Duodenal mucosa (tissue), 2 donors: ENCODE measurements at regions not wholly inside any gene's neighbourhood (a gene's known extent, or its start where the extent isn't known, plus 50 kb on each side); places are given as distances from the start of the nearest gene placed in this dataset.
"Not testable (repeated sequence)": the region's sequence is repeated elsewhere in the genome, so short reads cannot be mapped to it uniquely, and the experiment has no call there.

ENCODE experiments used
- H3K27ac ChIP-seq: one replicate; pipeline ENCODE4 v1.7.0; 2013; ENCODE audit warnings: low read depth, low read length
- H3K27me3 ChIP-seq, 2 donors: one replicate each; pipeline ENCODE4 v1.7.0; 2013; ENCODE audit warnings: low read length in 2 of 2, control low read depth in 1 of 2; ENCODE audit not compliant: insufficient read depth in 2 of 2, control insufficient read depth in 1 of 2
- H3K36me3 ChIP-seq, 2 donors: one replicate each; pipeline ENCODE4 v1.7.0; 2013; ENCODE audit warnings: low read length in 2 of 2, control low read depth in 1 of 2; ENCODE audit not compliant: insufficient read depth in 2 of 2, control insufficient read depth in 1 of 2
- H3K4me1 ChIP-seq, 2 donors: one replicate each; pipeline ENCODE4 v1.7.0; 2013; ENCODE audit warnings: low read length in 2 of 2, control low read depth in 1 of 2; ENCODE audit not compliant: insufficient read depth in 2 of 2, control insufficient read depth in 1 of 2
- H3K4me3 ChIP-seq, 2 donors: one replicate each; pipeline ENCODE4 v1.7.0; 2013; ENCODE audit warnings: low read length in 2 of 2, low read depth in 1 of 2
- H3K9ac ChIP-seq, 2 donors: one replicate each; pipeline ENCODE4 v1.7.0; 2013; ENCODE audit warnings: low read length in 2 of 2, low read depth in 1 of 2
- H3K9me3 ChIP-seq, 2 donors: one replicate each; pipeline ENCODE4 v1.7.0; 2013; ENCODE audit warnings: low read length in 2 of 2, control low read depth in 1 of 2; ENCODE audit not compliant: control insufficient read depth in 1 of 2

- no peaks in the 10 kb centered on the region for H3K4me1 ChIP-seq
- no peaks in the 10 kb centered on the region for H3K36me3 ChIP-seq
- H3K9ac ChIP-seq = no peak overlapping the region
- no peaks in the 10 kb centered on the region for H3K27me3 ChIP-seq
- no peaks in the 10 kb centered on the region for H3K9me3 ChIP-seq
- no peak overlapping the region for H3K27ac ChIP-seq
- no peak overlapping the region for H3K4me3 ChIP-seq
These were observed 312.3 kb downstream of the ZBBX start for GRCh38 chr3:167067787-167068161.

- Histone ChIP-seq H3K4me1 (no peaks in the 10 kb centered on the region), H3K9me3 (no peaks in the 10 kb centered on the region), H3K9ac (no peak overlapping the region), H3K27ac (no peak overlapping the region), H3K4me3 (no peak overlapping the region), H3K36me3 (no peaks in the 10 kb centered on the region), H3K27me3 (no peaks in the 10 kb centered on the region)
These were observed 312.9 kb downstream of the ZBBX start for GRCh38 chr3:167066977-167067786.

- H3K9me3 ChIP-seq = no peaks in the 10 kb centered on the region
- no peaks in the 10 kb centered on the region for H3K36me3 ChIP-seq
- H3K27me3 ChIP-seq = no peaks in the 10 kb centered on the region
These were observed 322.5 kb downstream of the ZBBX start for GRCh38 chr3:167057581-167057980.

GRCh38 chr3:167054926-167055325 lies 325.2 kb downstream of the ZBBX start:
- H3K9ac ChIP-seq = no peak overlapping the region
- no peaks in the 10 kb centered on the region for H3K4me1 ChIP-seq
- H3K27me3 ChIP-seq = no peaks in the 10 kb centered on the region
- no peak overlapping the region for H3K27ac ChIP-seq
- H3K9me3 ChIP-seq = no peaks in the 10 kb centered on the region
- H3K36me3 ChIP-seq = no peaks in the 10 kb centered on the region
- H3K4me3 ChIP-seq = no peak overlapping the region

More at GRCh38 chr3:167057581-167057980, 322.5 kb downstream of the ZBBX start:
- Histone ChIP-seq H3K9ac (no peak overlapping the region), H3K4me1 (no peaks in the 10 kb centered on the region), H3K4me3 (no peak overlapping the region), H3K27ac (no peak overlapping the region)

- no peaks in the 10 kb centered on the region for H3K4me1 ChIP-seq
- H3K36me3 ChIP-seq = no peaks in the 10 kb centered on the region
- H3K9ac ChIP-seq = no peak overlapping the region
These were observed 328.7 kb downstream of the ZBBX start for GRCh38 chr3:167051421-167051820.

GRCh38 chr3:167033866-167034265 lies 346.2 kb downstream of the ZBBX start:
- Histone ChIP-seq H3K4me3 (no peak overlapping the region), H3K4me1 (no peaks in the 10 kb centered on the region), H3K9ac (no peak overlapping the region), H3K9me3 (no peaks in the 10 kb centered on the region), H3K27me3 (no peaks in the 10 kb centered on the region), H3K27ac (no peak overlapping the region), H3K36me3 (no peaks in the 10 kb centered on the region)

More at GRCh38 chr3:167051421-167051820, 328.7 kb downstream of the ZBBX start:
- H3K27me3 ChIP-seq = no peaks in the 10 kb centered on the region
- no peaks in the 10 kb centered on the region for H3K9me3 ChIP-seq
- H3K4me3 ChIP-seq = no peak overlapping the region
- H3K27ac ChIP-seq = no peak overlapping the region

- no peak overlapping the region for H3K4me3 ChIP-seq
- no peaks in the 10 kb centered on the region for H3K27me3 ChIP-seq
- H3K9ac ChIP-seq = no peak overlapping the region
- no peaks in the 10 kb centered on the region for H3K36me3 ChIP-seq
- no peak overlapping the region for H3K27ac ChIP-seq
- no peaks in the 10 kb centered on the region for H3K9me3 ChIP-seq
- no peaks in the 10 kb centered on the region for H3K4me1 ChIP-seq
These were observed 347.7 kb downstream of the ZBBX start for GRCh38 chr3:167032267-167032876.

GRCh38 chr3:167031364-167032049 lies 348.6 kb downstream of the ZBBX start:
- Histone ChIP-seq H3K27me3 (no peaks in the 10 kb centered on the region), H3K36me3 (no peaks in the 10 kb centered on the region), H3K9me3 (no peaks in the 10 kb centered on the region), H3K27ac (no peak overlapping the region), H3K4me1 (no peaks in the 10 kb centered on the region), H3K9ac (no peak overlapping the region), H3K4me3 (no peak overlapping the region)

- no peak overlapping the region for H3K4me3 ChIP-seq
- no peaks in the 10 kb centered on the region for H3K36me3 ChIP-seq
- no peaks in the 10 kb centered on the region for H3K4me1 ChIP-seq
- H3K27ac ChIP-seq = no peak overlapping the region
- H3K27me3 ChIP-seq = no peaks in the 10 kb centered on the region
- no peak overlapping the region for H3K9ac ChIP-seq
- no peaks in the 10 kb centered on the region for H3K9me3 ChIP-seq
These were observed 349.9 kb downstream of the ZBBX start for GRCh38 chr3:167030082-167030725.

GRCh38 chr3:167019503-167019902 lies 360.6 kb downstream of the ZBBX start:
- not testable (repeated sequence) for H3K27me3 ChIP-seq, H3K36me3 ChIP-seq, H3K9ac ChIP-seq, H3K9me3 ChIP-seq, H3K27ac ChIP-seq, H3K4me1 ChIP-seq, H3K4me3 ChIP-seq
